ENCODE measurements at regions not wholly inside any gene's neighbourhood (a gene's known extent, or its start where the extent isn't known, plus 50 kb on each side); places are given as distances from the start of the nearest gene placed in this dataset.

- DNase-seq (ENCODE audit: low spot score), result no peak
Observed at GRCh38 chr20:39397646-39398045, 435.5 kb downstream of the DHX35 start.

GRCh38 chr20:39395478-39396291 is 433.5 kb downstream of the DHX35 start:
- no peak for DNase-seq (ENCODE audit: low spot score)

- DNase-seq (ENCODE audit: low spot score), result no peak
Observed at GRCh38 chr20:39394461-39394860, 432.3 kb downstream of the DHX35 start.

- DNase-seq (ENCODE audit: low spot score), result no peak
Observed at GRCh38 chr20:39390186-39390585, 428.0 kb downstream of the DHX35 start.

GRCh38 chr20:39381595-39381994 is 419.5 kb downstream of the DHX35 start:
- DNase-seq (ENCODE audit: low spot score), result peak; percentile 34

- DNase-seq (ENCODE audit: low spot score), result no peak
Observed at GRCh38 chr20:39378776-39379175, 416.6 kb downstream of the DHX35 start.

- no peak for DNase-seq (ENCODE audit: low spot score)
Observed at GRCh38 chr20:39376788-39377187, 414.6 kb downstream of the DHX35 start.

GRCh38 chr20:39364320-39364719 is 402.2 kb downstream of the DHX35 start:
- DNase-seq (ENCODE audit: low spot score), result no peak

- no peak for DNase-seq (ENCODE audit: low spot score)
Observed at GRCh38 chr20:39359981-39360620, 398.0 kb downstream of the DHX35 start.

- peak; percentile 13 for DNase-seq (ENCODE audit: low spot score)
Observed at GRCh38 chr20:39358052-39358451, 395.9 kb downstream of the DHX35 start.

GRCh38 chr20:39356908-39357307 is 394.8 kb downstream of the DHX35 start:
- no peak for DNase-seq (ENCODE audit: low spot score)

- no peak for DNase-seq (ENCODE audit: low spot score)
Observed at GRCh38 chr20:39349240-39349639, 387.1 kb downstream of the DHX35 start.

- no peak for DNase-seq (ENCODE audit: low spot score)
Observed at GRCh38 chr20:39347626-39348025, 385.5 kb downstream of the DHX35 start.

GRCh38 chr20:39342463-39342862 is 380.3 kb downstream of the DHX35 start:
- DNase-seq (ENCODE audit: low spot score), result no peak

- DNase-seq (ENCODE audit: low spot score), result peak; percentile 59
Observed at GRCh38 chr20:39338469-39339376, 376.6 kb downstream of the DHX35 start.

- DNase-seq (ENCODE audit: low spot score), result no peak
Observed at GRCh38 chr20:39333211-39333610, 371.1 kb downstream of the DHX35 start.

- DNase-seq (ENCODE audit: low spot score), result no peak
Observed at GRCh38 chr20:39328347-39328746, 366.2 kb downstream of the DHX35 start.

GRCh38 chr20:39326050-39326449 is 363.9 kb downstream of the DHX35 start:
- DNase-seq (ENCODE audit: low spot score), result no peak

- DNase-seq (ENCODE audit: low spot score), result no peak
Observed at GRCh38 chr20:39318911-39319310, 356.8 kb downstream of the DHX35 start.

GRCh38 chr20:39312676-39313075 is 350.5 kb downstream of the DHX35 start:
- no peak for DNase-seq (ENCODE audit: low spot score)

GRCh38 chr20:39311851-39312506 is 349.8 kb downstream of the DHX35 start:
- peak; percentile 80 for DNase-seq (ENCODE audit: low spot score)

All from Ammon's horn (tissue), 1 donor.